ENCODE measurements at regions not wholly inside any gene's neighbourhood (a gene's known extent, or its start where the extent isn't known, plus 50 kb on each side); places are given as distances from the start of the nearest gene placed in this dataset.
"Not testable (repeated sequence)": the region's sequence is repeated elsewhere in the genome, so short reads cannot be mapped to it uniquely, and the experiment has no call there.

DNA sequence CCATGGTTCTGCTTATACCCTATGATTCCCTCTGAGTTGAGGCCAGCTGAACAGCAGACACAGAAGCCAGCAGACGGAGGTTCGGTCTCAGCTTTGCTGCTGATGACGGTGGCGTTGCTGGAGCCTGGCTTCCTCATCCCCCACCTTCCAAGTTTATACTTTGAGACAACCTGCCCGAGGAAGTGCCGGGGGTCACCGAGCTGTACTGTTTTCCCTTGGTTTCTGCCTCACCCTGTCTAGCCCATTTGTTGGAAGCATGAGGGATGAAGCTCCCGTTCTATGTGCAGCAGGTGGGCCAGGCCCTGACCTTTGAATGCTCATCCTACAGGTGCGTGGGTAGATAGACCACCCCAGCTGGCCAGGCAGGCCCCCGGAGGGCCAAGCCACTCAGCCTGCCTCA, 117.3 kb downstream of the MYCN start:
- no peak overlapping the region for H3K4me3 ChIP-seq (ENCODE audit: severe bottlenecking)
- ATAC-seq (ENCODE audit: low read depth) (no peak), DNase-seq (ENCODE audit: low spot score) (no peak)
- H3K27me3 ChIP-seq (ENCODE audit: insufficient read depth, poor library complexity, severe bottlenecking): no peaks in the 10 kb centered on the region
- TF ChIP-seq, protein P1, sequence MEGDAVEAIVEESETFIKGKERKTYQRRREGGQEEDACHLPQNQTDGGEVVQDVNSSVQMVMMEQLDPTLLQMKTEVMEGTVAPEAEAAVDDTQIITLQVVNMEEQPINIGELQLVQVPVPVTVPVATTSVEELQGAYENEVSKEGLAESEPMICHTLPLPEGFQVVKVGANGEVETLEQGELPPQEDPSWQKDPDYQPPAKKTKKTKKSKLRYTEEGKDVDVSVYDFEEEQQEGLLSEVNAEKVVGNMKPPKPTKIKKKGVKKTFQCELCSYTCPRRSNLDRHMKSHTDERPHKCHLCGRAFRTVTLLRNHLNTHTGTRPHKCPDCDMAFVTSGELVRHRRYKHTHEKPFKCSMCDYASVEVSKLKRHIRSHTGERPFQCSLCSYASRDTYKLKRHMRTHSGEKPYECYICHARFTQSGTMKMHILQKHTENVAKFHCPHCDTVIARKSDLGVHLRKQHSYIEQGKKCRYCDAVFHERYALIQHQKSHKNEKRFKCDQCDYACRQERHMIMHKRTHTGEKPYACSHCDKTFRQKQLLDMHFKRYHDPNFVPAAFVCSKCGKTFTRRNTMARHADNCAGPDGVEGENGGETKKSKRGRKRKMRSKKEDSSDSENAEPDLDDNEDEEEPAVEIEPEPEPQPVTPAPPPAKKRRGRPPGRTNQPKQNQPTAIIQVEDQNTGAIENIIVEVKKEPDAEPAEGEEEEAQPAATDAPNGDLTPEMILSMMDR (IDR thresholded peaks at IDR 0.05; ENCODE audit: poor library complexity, severe bottlenecking): no peak
- H3K36me3 ChIP-seq (ENCODE audit: low read depth): no peaks in the 10 kb centered on the region
- no peaks in the 10 kb centered on the region for H3K9me3 ChIP-seq (ENCODE audit: severe bottlenecking)
- no peak overlapping the region for H3K27ac ChIP-seq (ENCODE audit: poor library complexity, severe bottlenecking)
- H3K4me1 ChIP-seq (ENCODE audit: insufficient read depth, poor library complexity, severe bottlenecking): no peaks in the 10 kb centered on the region

DNA sequence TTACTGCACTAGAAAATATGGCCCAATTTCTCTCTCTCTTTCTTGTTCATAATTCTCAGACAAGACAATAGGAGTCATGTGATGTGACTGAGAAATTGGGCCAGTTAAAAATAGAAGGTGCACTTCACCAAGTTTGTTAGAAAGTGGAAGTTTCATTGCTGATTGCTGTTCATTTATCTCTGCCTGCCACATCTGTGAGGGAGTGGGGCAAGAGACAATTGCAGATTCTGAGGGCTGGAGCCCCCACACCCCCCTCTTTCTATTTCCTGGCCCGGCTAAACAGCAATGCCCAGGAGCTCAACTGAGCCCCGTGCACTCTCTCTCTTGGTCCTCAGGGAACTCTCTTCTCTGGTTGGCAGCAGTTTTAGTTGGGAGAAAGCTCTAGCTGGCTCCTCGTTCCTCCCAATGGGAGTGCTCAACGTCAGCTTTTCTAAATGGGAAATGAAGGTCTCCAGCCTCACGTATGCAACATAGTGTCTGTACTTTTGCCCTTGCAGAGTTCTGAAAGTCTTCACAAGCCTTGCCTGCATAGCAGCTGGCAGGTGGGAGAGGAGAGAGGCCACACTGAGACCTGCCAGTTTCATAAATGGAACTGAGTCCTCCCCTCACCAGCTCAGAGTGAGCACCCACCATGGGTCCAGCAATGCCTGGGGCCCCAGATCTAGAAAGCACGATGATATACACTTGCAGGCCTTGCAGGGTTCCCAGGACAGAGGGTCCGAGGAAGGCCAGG, 115.7 kb downstream of the MYCN start:
- ATAC-seq (ENCODE audit: low read depth) (no peak), DNase-seq (ENCODE audit: low spot score) (no peak)
- Histone ChIP-seq H3K4me3 (ENCODE audit: severe bottlenecking) (no peak overlapping the region), H3K27me3 (ENCODE audit: insufficient read depth, poor library complexity, severe bottlenecking) (no peaks in the 10 kb centered on the region), H3K36me3 (ENCODE audit: low read depth) (no peaks in the 10 kb centered on the region), H3K4me1 (ENCODE audit: insufficient read depth, poor library complexity, severe bottlenecking) (no peaks in the 10 kb centered on the region), H3K27ac (ENCODE audit: poor library complexity, severe bottlenecking) (no peak overlapping the region), H3K9me3 (ENCODE audit: severe bottlenecking) (no peaks in the 10 kb centered on the region)
- TF ChIP-seq, protein P1 (IDR thresholded peaks at IDR 0.05; ENCODE audit: poor library complexity, severe bottlenecking): no peak

DNA sequence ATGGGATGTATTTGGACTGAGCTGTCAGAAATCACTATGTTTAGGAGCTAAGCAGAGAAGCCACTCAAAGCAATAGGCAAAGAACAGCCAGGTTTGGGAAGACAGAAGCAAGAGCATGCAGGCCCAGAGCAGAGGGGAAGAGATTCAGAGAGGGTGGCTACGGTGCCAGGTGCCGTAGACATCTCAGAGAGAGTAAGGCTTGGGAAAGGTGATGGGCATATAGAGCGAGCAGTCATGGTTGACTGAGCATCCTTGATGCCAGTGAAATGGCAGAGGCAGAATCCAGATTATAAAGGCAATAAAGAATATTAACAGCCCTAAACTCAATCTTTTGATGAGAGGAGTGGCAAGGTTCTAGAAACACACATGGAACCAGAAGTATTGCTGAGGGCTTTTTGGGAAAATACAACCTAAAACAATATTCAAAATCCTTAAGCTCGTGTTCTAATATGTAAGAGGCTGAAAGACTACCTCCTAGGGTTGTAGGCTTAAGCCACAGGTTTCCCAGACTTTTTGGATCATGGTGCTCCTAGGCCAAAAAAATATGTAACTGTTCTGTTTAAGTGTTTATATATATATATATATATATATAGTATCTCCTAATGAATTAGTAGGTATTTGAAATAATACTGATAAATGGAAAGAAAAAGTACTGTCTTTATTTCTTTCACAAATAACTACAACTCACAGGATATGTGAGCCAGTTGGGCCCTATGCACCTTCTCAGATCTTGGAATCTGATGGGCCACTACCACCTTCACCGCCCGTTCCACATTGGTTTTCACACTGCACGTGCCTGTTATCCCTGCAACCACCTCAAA, 113.3 kb downstream of the MYCN start:
- Histone ChIP-seq H3K4me1 (ENCODE audit: insufficient read depth, poor library complexity, severe bottlenecking) (no peaks in the 10 kb centered on the region), H3K27me3 (ENCODE audit: insufficient read depth, poor library complexity, severe bottlenecking) (no peaks in the 10 kb centered on the region), H3K9me3 (ENCODE audit: severe bottlenecking) (no peaks in the 10 kb centered on the region), H3K27ac (ENCODE audit: poor library complexity, severe bottlenecking) (no peak overlapping the region), H3K36me3 (ENCODE audit: low read depth) (no peaks in the 10 kb centered on the region), H3K4me3 (ENCODE audit: severe bottlenecking) (no peak overlapping the region)
- no peak for ATAC-seq (ENCODE audit: low read depth)
- TF ChIP-seq, protein P1 (IDR thresholded peaks at IDR 0.05; ENCODE audit: poor library complexity, severe bottlenecking): no peak
- no peak for DNase-seq (ENCODE audit: low spot score)

DNA sequence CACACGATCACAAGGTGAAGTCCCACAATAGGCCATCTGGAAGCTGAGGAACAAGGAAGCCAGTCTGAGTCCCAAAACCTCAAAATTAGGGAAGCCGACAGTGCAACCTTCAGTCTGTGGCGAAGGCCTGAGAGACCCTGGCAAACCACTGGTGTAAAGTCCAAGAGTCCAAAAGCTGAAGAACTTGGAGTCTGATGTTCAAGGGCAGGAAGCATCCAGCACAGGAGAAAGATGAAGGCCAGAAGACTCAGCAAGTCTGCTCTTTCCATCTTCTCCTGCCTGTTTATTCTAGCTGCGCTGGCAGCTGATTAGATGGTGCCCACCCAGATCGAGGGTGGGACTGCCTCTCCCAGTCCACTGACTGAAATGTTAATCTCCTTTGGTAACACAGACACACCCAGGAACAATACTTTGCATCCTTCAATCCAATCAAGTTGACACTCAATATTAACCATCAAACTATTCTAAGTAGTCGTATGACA, 112.3 kb downstream of the MYCN start:
- not testable (repeated sequence) for H3K36me3 ChIP-seq (ENCODE audit: low read depth); H3K4me1 ChIP-seq (ENCODE audit: insufficient read depth, poor library complexity, severe bottlenecking); H3K4me3 ChIP-seq (ENCODE audit: severe bottlenecking); H3K27me3 ChIP-seq (ENCODE audit: insufficient read depth, poor library complexity, severe bottlenecking); H3K9me3 ChIP-seq (ENCODE audit: severe bottlenecking); ATAC-seq (ENCODE audit: low read depth); H3K27ac ChIP-seq (ENCODE audit: poor library complexity, severe bottlenecking); DNase-seq (ENCODE audit: low spot score)

DNA sequence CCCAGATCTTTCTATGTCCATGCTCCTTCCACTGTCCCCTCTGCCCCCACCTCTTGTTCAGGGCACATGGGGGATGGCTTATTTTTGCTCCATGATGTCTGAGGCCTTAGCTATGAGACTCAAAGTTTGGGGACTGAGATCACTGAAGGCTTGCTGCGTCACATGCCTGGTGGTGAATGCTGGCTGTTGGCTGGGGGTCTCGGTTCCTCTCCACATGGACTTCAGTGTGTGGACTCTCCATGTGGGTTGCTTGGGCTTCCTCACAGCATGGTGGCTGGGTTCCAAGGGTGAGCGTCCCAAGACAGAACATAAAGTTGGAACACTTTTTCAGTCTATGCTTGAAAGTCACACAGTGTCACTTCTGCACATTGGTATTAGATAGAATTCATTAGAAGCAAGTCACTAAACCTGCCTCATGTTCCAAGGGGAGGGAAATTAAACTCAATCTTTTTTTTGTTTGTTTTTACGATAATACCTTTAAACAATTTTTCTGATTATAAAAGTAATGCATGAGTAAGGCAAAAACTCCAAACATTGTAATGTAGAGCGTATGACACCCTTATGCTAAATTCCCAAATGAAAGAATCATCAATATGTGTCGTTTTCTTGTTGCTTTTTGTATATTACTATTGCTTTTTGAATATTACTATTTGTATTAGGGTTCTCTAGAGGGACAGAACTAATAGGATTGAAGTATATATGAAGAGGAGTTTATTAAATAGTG, 111.7 kb downstream of the MYCN start:
- DNase-seq (ENCODE audit: low spot score): no peak
- no peak for ATAC-seq (ENCODE audit: low read depth)
- H3K27ac ChIP-seq (ENCODE audit: poor library complexity, severe bottlenecking): no peak overlapping the region
- H3K36me3 ChIP-seq (ENCODE audit: low read depth): no peaks in the 10 kb centered on the region
- TF ChIP-seq, protein P1 (IDR thresholded peaks at IDR 0.05; ENCODE audit: poor library complexity, severe bottlenecking): no peak
- H3K9me3 ChIP-seq (ENCODE audit: severe bottlenecking): no peaks in the 10 kb centered on the region
- no peaks in the 10 kb centered on the region for H3K4me1 ChIP-seq (ENCODE audit: insufficient read depth, poor library complexity, severe bottlenecking)
- H3K27me3 ChIP-seq (ENCODE audit: insufficient read depth, poor library complexity, severe bottlenecking): no peaks in the 10 kb centered on the region
- no peak overlapping the region for H3K4me3 ChIP-seq (ENCODE audit: severe bottlenecking)

Data from RWPE2 (cell line).